Stimulated activated naive CD8-positive, alpha-beta T cell treated with anti-CD3 and anti-CD28 coated beads, Interleukin-15, Interleukin-2, amounts not matched to agents 100 U/mL and 50 U/mL, for 24 hours (primary cell): ENCODE measurements at regions not wholly inside any gene's neighbourhood (a gene's known extent, or its start where the extent isn't known, plus 50 kb on each side); places are given as distances from the start of the nearest gene placed in this dataset.
A peak's percentile ranks its signal among the peaks of the same experiment; 100 is the strongest.
"Not testable (repeated sequence)": the region's sequence is repeated elsewhere in the genome, so short reads cannot be mapped to it uniquely, and the experiment has no call there.

ENCODE experiments used
- ATAC-seq: fragments of 150-1000 bp; cut with Tn5 transposase; one replicate; pipeline ENCODE4 v1.10.0; 2021
- DNase-seq: peaks from one replicate; pipeline ENCODE4 v3.0.0; 2021

DNA sequence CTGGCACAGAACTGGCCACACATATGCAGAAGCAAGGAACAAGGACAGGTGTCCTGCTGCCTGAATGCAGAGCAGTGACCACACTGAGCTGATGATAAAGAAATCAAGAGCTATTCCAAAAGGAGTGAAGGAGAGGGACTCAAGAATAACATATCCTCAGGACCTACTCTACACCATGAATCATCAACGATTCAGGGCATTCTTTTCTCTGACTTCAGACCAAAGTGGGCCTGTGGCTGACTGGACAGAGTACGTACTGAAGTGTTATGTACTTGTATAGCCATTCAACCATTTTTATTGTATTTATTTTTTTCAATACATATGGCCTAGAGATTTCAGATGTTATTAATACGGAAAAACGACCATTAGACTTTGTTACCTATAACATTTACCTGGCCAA lies 177.5 kb upstream of the TMTC1 start:
- DNase-seq: no peak
- no peak for ATAC-seq

DNA sequence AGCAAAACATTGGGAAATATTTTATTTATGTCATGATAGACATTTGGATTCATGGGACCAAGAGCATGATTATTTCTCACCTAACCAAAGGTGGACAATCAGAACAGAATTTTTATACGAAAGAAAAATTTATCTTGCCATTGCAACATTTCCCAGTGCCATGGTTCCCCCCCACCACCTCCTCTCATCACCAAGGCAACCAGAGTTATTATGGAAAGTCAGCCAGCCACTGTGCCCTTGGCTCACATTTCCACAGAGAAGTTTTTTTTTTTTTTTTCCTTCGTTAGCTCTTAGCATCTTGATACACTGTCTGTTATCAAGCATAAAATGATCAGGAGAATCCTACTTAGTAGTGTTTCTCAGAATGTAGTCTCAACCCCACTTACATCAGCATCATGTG lies 176.4 kb upstream of the TMTC1 start:
- ATAC-seq: no peak
- DNase-seq: no peak

DNA sequence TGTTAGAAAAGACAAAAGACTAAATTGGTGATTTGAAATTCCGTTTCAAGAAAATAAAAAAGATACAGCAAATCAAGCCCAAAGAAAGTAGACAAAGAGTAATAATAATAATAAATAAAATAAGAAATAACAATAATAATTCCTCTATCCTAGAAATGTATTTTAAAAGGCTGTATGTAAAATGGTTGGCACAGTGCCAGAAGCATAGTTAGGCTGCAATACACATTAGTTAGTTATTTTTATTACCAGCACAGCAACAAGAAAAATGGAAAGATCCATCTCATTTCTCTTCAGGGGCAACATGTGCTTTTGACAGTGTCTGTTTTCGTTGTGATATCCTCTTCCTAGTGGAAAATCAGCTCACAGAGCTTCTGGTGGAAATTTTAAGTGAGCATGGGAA lies 174.1 kb upstream of the TMTC1 start:
- no peak for DNase-seq

GRCh38 chr12:29945904-29946303 lies 162.2 kb upstream of the TMTC1 start:
- ATAC-seq (no peak), DNase-seq (no peak)

More for the DNA sequence above, 174.1 kb upstream of the TMTC1 start:
- ATAC-seq: no peak

- DNase-seq: no peak
- ATAC-seq: no peak
These were observed 160.7 kb upstream of the TMTC1 start for GRCh38 chr12:29944269-29945000.

- DNase-seq: no peak
- ATAC-seq: no peak
These were observed 159.9 kb upstream of the TMTC1 start for GRCh38 chr12:29943683-29944082.

GRCh38 chr12:29940811-29941210 lies 157.1 kb upstream of the TMTC1 start:
- ATAC-seq: no peak
- DNase-seq: no peak

DNA sequence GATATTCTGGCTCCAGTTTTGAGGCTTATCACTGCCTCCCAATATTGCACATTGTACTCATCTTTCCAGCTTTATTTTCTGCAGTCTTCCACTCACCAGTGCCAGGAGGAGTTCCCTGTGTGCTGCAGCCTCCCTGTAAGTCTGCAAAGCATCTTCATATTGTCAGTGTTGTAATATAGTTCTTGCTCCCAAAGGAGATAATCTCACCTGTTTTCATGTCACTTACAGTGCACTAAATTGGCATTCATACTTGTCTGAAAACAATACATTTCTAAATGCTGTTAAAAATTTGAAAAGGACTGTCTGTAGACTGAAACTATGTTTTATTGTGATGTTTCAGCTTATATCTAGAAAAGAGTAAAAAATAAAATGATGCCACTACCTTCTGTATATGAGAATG lies 146.8 kb upstream of the TMTC1 start:
- no peak for DNase-seq
- ATAC-seq: no peak

DNA sequence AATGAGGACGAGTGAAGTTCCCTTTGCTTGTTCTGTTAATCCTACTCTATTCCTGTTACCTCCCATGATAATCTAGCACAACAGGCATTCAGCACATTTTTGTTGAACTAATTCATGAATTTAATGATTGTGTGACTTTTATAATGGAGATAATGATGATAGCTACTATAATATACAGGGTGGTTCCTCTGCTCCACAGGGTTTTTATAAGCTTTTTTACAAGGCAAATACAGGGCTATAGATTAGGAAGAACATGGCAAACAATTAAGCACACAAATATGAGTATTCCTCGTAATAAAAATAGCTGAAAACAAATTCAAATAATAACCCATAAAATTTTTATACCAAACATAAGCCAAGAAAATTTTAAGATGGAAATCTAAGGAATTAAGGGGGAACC lies 145.6 kb upstream of the TMTC1 start:
- ATAC-seq (no peak), DNase-seq (no peak)

DNA sequence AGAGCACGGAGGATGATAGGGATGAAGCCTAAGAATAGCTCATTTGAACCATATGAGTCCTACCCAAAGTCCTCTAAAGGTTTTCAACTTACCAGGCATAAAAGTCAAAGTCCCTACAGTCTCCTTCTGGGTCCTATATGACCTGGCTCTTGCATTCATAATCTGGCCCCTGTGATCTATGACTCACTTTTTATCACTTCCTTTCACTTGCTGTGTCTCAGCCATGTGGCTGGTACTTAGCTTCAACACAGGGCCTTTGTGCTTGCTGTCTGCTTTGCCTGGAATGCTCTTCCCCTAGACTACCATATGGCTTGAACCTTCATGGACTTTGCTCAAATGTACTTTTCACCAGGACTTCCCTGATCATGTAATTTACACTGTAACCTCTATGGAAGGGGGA lies 137.6 kb upstream of the TMTC1 start:
- DNase-seq (no peak), ATAC-seq (no peak)

GRCh38 chr12:29908157-29908556 lies 124.4 kb upstream of the TMTC1 start:
- ATAC-seq: no peak
- DNase-seq: no peak

DNA sequence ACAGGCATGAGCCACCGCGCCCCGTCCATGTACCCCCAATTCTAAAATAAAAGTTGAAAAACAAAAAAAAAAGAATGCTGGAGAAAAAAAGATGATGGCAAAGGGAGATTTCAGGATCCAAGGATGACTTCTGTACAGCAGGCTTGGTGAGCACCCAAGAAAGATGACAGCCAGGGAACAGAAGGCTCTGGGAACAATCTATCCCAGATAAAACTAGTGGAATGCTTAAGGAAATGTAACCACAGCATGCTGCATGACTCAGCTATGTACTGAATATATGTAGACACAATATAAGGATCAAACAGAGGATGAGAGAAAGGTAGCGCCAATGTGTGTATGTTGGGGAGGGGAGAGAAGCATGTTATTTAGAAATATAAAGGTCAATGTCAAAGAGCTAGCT lies 123.7 kb upstream of the TMTC1 start:
- DNase-seq (no peak), ATAC-seq (no peak)

- ATAC-seq (no peak), DNase-seq (no peak)
These were observed 118.3 kb upstream of the TMTC1 start for GRCh38 chr12:29902043-29902442.

- ATAC-seq (no peak), DNase-seq (no peak)
These were observed 117.8 kb upstream of the TMTC1 start for GRCh38 chr12:29901585-29901984.

- ATAC-seq (no peak), DNase-seq (no peak)
These were observed 115.6 kb upstream of the TMTC1 start for GRCh38 chr12:29899212-29899931.

DNA sequence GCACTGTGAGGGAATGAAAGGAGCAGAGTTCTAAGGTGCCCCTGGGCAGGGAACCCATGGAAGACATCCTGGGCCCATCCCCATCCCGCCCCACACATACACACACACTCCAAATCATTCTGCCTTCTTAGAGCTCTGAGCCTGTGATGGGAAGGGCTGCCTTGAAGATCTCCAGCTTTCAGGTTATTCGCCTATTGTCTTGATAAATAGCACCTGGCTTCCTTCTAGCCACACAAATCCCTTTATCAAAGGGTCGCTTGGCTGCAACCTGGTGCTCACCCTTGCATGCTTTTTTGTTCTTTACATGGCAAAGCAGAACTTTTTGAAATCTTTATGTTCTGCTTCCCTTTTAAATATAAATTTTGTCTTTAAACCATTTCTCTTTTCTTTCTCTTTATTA lies 112.2 kb upstream of the TMTC1 start:
- DNase-seq (no peak), ATAC-seq (peak; percentile 23)

- no peak for ATAC-seq
- DNase-seq: no peak
These were observed 109.3 kb upstream of the TMTC1 start for GRCh38 chr12:29893002-29893401.

GRCh38 chr12:29891792-29892191 lies 108.0 kb upstream of the TMTC1 start:
- ATAC-seq (no peak), DNase-seq (no peak)

DNA sequence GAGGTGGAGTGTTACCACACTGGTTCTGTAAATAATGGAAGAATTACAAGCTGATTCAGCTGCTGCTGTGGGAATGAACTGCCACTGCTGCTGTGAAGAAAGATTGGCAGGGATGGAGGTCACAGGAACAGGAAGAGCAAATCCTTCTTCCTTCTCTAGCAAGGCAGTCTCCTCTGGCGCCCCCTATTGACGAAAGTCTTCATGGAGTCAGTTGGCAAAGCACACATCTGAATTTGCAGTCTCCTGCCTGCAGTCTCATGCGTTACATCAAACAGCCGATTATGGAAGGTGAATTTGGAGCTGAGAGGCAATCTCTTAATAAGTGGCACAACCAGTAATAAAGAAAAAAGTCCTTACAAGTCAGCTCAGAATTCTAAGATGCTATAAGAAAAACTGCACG lies 106.0 kb upstream of the TMTC1 start:
- no peak for ATAC-seq
- peak; percentile 27 for DNase-seq

- no peak for ATAC-seq
- DNase-seq: no peak
These were observed 105.0 kb upstream of the TMTC1 start for GRCh38 chr12:29888777-29889176.

DNA sequence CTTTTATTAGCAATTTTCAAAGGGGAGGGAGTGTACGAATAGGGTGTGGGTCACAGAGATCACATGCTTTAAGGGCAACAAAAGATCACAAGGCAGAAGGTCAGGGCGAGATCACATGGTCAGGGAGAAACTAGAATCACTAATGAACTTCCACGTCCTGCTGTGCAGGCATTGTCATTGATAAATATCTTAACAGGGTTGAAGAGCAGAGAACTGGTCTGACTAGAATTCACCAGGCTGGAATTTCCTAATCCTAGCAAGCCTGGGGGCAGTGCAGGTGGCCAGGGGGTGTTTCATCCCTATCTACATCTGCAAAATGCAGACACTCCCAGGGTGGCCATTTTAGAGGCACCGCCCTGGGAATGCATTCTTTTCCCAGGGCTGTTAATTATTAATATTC lies 101.2 kb upstream of the TMTC1 start:
- not testable (repeated sequence) for DNase-seq, ATAC-seq

- no peak for ATAC-seq
- no peak for DNase-seq
These were observed 100.3 kb upstream of the TMTC1 start for GRCh38 chr12:29883941-29884554.

DNA sequence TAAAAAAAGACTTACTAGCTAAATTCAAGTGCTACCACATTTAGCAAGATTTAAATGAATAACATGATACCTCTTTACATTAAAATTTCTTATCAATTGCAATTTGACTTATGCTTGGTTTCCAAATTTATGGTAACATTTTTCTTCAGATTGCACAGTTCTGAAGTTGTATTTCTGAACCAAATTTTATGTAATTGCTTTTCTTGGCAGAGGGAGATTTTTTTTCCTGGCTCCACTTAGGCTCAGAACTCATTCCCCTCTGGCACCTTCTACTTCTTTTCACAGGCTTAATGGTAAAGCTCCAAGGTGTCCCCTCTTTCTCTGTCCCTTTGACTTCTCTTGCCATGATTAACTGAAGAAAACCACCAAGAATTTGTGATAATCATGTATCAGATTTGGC lies 99.8 kb upstream of the TMTC1 start:
- DNase-seq (no peak), ATAC-seq (no peak)

- no peak for DNase-seq
- ATAC-seq: no peak
These were observed 99.1 kb upstream of the TMTC1 start for GRCh38 chr12:29882846-29883245.
